BJ (cell line): ENCODE measurements at regions not wholly inside any gene's neighbourhood (a gene's known extent, or its start where the extent isn't known, plus 50 kb on each side); places are given as distances from the start of the nearest gene placed in this dataset.

Source experiments
- CTCF ChIA-PET: fragments of 350-600 bp; formaldehyde crosslinking; extraction: SDS; loops from one replicate; lab custom pipeline; 2021; ENCODE audit warnings: antibody characterized with exemption, inconsistent platforms; lab: Yijun Ruan, JAX
- POLR2A ChIA-PET: fragments of 300-600 bp; sonication (Branson Sonifier 250); formaldehyde crosslinking; extraction: SDS; loops from one replicate; lab custom pipeline; 2021; ENCODE audit warnings: antibody characterized with exemption; lab: Charles Lee
- DNase-seq: peaks from one replicate; pipeline ENCODE4 v3.0.0-alpha.2; 2011; ENCODE audit warnings: low read depth
- H3K27me3 ChIP-seq: 2 replicates; pipeline ENCODE4 v1.6.0; 2011; ENCODE audit warnings: low read length; ENCODE audit not compliant: control insufficient read depth, insufficient read depth
- H3K36me3 ChIP-seq: 2 replicates; pipeline ENCODE4 v1.5.1; 2011; ENCODE audit warnings: low read length; ENCODE audit not compliant: control insufficient read depth, insufficient read depth
- H3K4me3 ChIP-seq: 2 replicates; pipeline ENCODE4 v1.5.1; 2011; ENCODE audit warnings: low read depth, mild to moderate bottlenecking, control low read depth, low read length
- TF ChIP-seq, protein P1 (sequence below): IDR thresholded peaks from 2 replicates; pipeline ENCODE4 v1.5.1; 2011; ENCODE audit warnings: low read depth, mild to moderate bottlenecking, control low read depth, inconsistent platforms, low read length, moderate library complexity; ENCODE audit not compliant: insufficient read depth

DNA sequence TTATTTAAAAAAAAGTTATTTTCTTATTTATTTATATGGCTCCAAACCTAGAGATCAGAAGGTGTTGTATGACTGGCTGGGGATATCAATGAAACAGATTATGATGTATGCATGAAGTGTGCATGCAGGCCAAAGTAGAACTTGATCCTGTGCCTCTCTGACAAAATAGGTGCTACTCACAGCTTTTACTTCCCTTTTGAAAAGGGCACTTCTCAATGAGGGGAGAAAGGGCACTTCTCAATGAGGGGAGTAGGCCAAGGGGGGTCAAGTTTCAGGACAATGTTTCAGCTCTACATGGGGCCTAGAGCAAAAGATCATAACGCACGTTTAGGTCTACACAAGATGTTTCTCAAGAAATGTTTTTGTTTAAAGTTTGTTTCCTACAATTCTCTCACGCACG is 397.5 kb downstream of the ETS1 start:
- POLR2A ChIA-PET: no interaction called here
- Histone ChIP-seq H3K4me3 (no peak overlapping the region), H3K27me3 (no peaks in the 10 kb centered on the region), H3K36me3 (no peaks in the 10 kb centered on the region)
- CTCF ChIA-PET: interaction anchor here (0.7 kb wide), 1 partner anchor 337 kb away, joined by 3 read pairs; no protein-coding TSS in a partner anchor
- no peak for DNase-seq
- TF ChIP-seq, protein P1, sequence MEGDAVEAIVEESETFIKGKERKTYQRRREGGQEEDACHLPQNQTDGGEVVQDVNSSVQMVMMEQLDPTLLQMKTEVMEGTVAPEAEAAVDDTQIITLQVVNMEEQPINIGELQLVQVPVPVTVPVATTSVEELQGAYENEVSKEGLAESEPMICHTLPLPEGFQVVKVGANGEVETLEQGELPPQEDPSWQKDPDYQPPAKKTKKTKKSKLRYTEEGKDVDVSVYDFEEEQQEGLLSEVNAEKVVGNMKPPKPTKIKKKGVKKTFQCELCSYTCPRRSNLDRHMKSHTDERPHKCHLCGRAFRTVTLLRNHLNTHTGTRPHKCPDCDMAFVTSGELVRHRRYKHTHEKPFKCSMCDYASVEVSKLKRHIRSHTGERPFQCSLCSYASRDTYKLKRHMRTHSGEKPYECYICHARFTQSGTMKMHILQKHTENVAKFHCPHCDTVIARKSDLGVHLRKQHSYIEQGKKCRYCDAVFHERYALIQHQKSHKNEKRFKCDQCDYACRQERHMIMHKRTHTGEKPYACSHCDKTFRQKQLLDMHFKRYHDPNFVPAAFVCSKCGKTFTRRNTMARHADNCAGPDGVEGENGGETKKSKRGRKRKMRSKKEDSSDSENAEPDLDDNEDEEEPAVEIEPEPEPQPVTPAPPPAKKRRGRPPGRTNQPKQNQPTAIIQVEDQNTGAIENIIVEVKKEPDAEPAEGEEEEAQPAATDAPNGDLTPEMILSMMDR: no peak

GRCh38 chr11:128188346-128189004 is 398.9 kb downstream of the ETS1 start:
- Histone ChIP-seq H3K27me3 (no peaks in the 10 kb centered on the region), H3K36me3 (no peaks in the 10 kb centered on the region), H3K4me3 (no peak overlapping the region)
- ChIA-PET POLR2A (no interaction called here), CTCF (interaction anchor here (0.5 to 1.9 kb wide), 3 partner anchors 14 to 729 kb away, joined by 3 to 4 read pairs (median 3); no protein-coding TSS in a partner anchor)
- DNase-seq: no peak
- TF ChIP-seq, protein P1: no peak

DNA sequence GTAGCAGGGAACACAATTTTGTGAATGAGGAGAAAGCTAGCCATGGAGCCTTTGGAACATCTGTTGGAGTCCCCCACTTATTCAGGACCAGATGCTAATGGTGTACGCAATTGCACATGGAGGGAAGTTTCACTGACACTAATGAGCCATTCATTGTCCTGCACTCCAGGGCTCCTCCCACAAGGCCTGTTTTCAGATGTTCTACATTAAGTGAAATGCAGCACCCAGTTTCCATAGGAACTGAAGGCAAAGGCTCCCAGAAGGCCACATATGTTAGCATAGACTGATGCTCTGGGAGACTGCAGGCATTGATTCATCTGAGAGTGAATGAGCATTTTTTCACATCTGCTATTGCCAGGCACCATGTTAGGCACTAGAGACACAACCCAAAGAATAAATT is 399.5 kb downstream of the ETS1 start:
- Histone ChIP-seq H3K27me3 (no peaks in the 10 kb centered on the region), H3K36me3 (no peaks in the 10 kb centered on the region), H3K4me3 (no peak overlapping the region)
- POLR2A ChIA-PET: no interaction called here
- TF ChIP-seq, protein P1: no peak
- no peak for DNase-seq
- CTCF ChIA-PET: interaction anchor here (0.5 to 1.9 kb wide), 3 partner anchors 13 to 730 kb away, joined by 3 to 4 read pairs (median 3); no protein-coding TSS in a partner anchor

GRCh38 chr11:128187377-128187776 is 400.0 kb downstream of the ETS1 start:
- ChIA-PET POLR2A (no interaction called here), CTCF (interaction anchor here (1.2 to 1.9 kb wide), 2 partner anchors 13 to 19 kb away, joined by 3 to 4 read pairs; no protein-coding TSS in a partner anchor)
- TF ChIP-seq, protein P1: no peak
- no peak for DNase-seq
- Histone ChIP-seq H3K4me3 (no peak overlapping the region), H3K27me3 (no peaks in the 10 kb centered on the region), H3K36me3 (no peaks in the 10 kb centered on the region)

- TF ChIP-seq, protein P1: no peak
- no peaks in the 10 kb centered on the region for H3K36me3 ChIP-seq
- no peak for DNase-seq
- H3K4me3 ChIP-seq: no peak overlapping the region
- ChIA-PET CTCF (no interaction called here), POLR2A (no interaction called here)
- no peaks in the 10 kb centered on the region for H3K27me3 ChIP-seq
Observed at GRCh38 chr11:128184981-128185380, 402.4 kb downstream of the ETS1 start.
